MM.1S (cell line): ENCODE measurements at regions not wholly inside any gene's neighbourhood (a gene's known extent, or its start where the extent isn't known, plus 50 kb on each side); places are given as distances from the start of the nearest gene placed in this dataset.

ENCODE experiments used
- EZH2 ChIP-seq: fragments of 300-600 bp; sonication (generic); optimal IDR thresholded peaks from 2 replicates; pipeline ENCODE3; 2017; ENCODE audit warnings: low read depth, mild to moderate bottlenecking, antibody characterized with exemption, low read length, mixed read lengths
- EZH2phosphoT487 ChIP-seq: fragments of 300-600 bp; sonication (generic); IDR thresholded peaks from 2 replicates; pipeline ENCODE4 v1.6.1; 2018; ENCODE audit warnings: antibody characterized with exemption, low read length
- TF ChIP-seq, protein P1 (sequence below): fragments of 300-600 bp; sonication (generic); IDR thresholded peaks from 2 replicates; pipeline ENCODE4 v1.5.1; 2016; ENCODE audit warnings: antibody characterized with exemption, low read length, mixed read lengths

DNA sequence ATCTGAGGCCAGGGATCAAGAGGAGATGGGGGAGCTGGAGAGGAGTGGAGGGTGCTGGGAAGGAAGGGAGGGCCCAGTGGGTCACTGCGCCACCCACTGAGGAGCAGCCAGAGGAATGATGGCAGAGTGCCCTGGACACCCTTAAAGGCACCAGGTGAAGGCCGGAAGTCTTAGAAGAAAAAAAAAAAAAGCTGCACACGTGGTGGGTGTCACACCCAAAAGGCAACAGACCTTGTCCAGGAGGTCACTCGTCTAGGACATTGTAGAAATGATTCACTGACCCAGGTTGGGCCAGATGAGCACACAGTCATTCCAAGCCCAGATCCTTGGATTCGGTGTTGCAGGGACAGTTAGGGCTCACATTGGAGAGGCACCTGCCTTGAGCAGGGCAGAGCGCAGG is 93.5 kb upstream of the TRIM2 start:
- TF ChIP-seq, protein P1, sequence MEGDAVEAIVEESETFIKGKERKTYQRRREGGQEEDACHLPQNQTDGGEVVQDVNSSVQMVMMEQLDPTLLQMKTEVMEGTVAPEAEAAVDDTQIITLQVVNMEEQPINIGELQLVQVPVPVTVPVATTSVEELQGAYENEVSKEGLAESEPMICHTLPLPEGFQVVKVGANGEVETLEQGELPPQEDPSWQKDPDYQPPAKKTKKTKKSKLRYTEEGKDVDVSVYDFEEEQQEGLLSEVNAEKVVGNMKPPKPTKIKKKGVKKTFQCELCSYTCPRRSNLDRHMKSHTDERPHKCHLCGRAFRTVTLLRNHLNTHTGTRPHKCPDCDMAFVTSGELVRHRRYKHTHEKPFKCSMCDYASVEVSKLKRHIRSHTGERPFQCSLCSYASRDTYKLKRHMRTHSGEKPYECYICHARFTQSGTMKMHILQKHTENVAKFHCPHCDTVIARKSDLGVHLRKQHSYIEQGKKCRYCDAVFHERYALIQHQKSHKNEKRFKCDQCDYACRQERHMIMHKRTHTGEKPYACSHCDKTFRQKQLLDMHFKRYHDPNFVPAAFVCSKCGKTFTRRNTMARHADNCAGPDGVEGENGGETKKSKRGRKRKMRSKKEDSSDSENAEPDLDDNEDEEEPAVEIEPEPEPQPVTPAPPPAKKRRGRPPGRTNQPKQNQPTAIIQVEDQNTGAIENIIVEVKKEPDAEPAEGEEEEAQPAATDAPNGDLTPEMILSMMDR, result no peak
- TF ChIP-seq EZH2 (no peak), EZH2phosphoT487 (no peak)
